Esophagus muscularis mucosa (tissue), 4 donors: ENCODE measurements at regions not wholly inside any gene's neighbourhood (a gene's known extent, or its start where the extent isn't known, plus 50 kb on each side); places are given as distances from the start of the nearest gene placed in this dataset.

Source experiments
- DNase-seq: peaks from one replicate; pipeline ENCODE4 v3.0.0-alpha.2; 2017; ENCODE audit errors: extremely low spot score
- H3K27ac ChIP-seq, 4 donors: fragments of 200-600 bp; sonication (generic); replicated peaks in 1 of 4; 1 replicate in 3 of 4; 2 replicates in 1 of 4; pipeline ENCODE4 v1.5.1; 2016 to 2019; ENCODE audit warnings: mild to moderate bottlenecking in 1 of 4
- H3K27me3 ChIP-seq, 4 donors: fragments of 200-600 bp; sonication (generic); one replicate each; pipeline versions ENCODE4 v1.5.1 to v1.6.0; 2016 to 2019
- H3K36me3 ChIP-seq, 4 donors: fragments of 200-600 bp; sonication (generic); one replicate each; pipeline ENCODE4 v1.5.1; 2016 to 2019
- H3K4me1 ChIP-seq, 4 donors: fragments of 200-600 bp; sonication (generic); one replicate each; pipeline ENCODE4 v1.5.1; 2016 to 2019
- H3K4me3 ChIP-seq, 4 donors: fragments of 200-600 bp; sonication (generic); 1 replicate in 2 of 4; 2 replicates in 2 of 4; pipeline ENCODE4 v1.5.1; 2016 to 2019; ENCODE audit warnings: mild to moderate bottlenecking in 4 of 4, moderate library complexity in 1 of 4
- H3K9me3 ChIP-seq, 4 donors: fragments of 200-600 bp; sonication (generic); 1 replicate in 3 of 4; 2 replicates in 1 of 4; pipeline ENCODE4 v1.5.1; 2016 to 2019
- EP300 ChIP-seq: sonication (generic); formaldehyde crosslinking; IDR thresholded peaks from one replicate; pipeline ENCODE4 v1.6.1; 2017; ENCODE audit warnings: antibody characterized with exemption
- POLR2A ChIP-seq: fragments of 450-650 bp; IDR thresholded peaks from one replicate; pipeline ENCODE4 v1.6.1; 2017; ENCODE audit warnings: antibody characterized with exemption, moderate library complexity, mild to moderate bottlenecking, low read depth
- POLR2AphosphoS5 ChIP-seq, 2 donors: sonication (generic); formaldehyde crosslinking; IDR thresholded peaks; one replicate each; pipeline ENCODE4 v1.6.1; 2017; ENCODE audit warnings: antibody characterized with exemption in 2 of 2
- WGBS: methylation state at CpG from one replicate; pipeline ENCODE4 v1.1.5; 2018; 5-methylcytosine and 5-hydroxymethylcytosine counted together
- intact Hi-C: fragments of 100-400 bp; cut with DNase I; formaldehyde crosslinking; loops from one replicate; pipeline ENCODE4 v1.15.1; 2023
- TF ChIP-seq, protein P1 (sequence below), 3 experiments: fragments of 200-600 bp in 2 of 3; fragments of 450-650 bp in 1 of 3; sonication (generic) in 2 of 3; IDR thresholded peaks; one replicate each; pipeline ENCODE4 v1.5.1; 2017 to 2019; ENCODE audit warnings: antibody characterized with exemption in 3 of 3, mild to moderate bottlenecking in 2 of 3, moderate library complexity in 1 of 3

GRCh38 chr11:36722421-36722820, 124.4 kb upstream of the RAG2 start:
- no peak for TF ChIP-seq EP300
- TF ChIP-seq, protein P1, sequence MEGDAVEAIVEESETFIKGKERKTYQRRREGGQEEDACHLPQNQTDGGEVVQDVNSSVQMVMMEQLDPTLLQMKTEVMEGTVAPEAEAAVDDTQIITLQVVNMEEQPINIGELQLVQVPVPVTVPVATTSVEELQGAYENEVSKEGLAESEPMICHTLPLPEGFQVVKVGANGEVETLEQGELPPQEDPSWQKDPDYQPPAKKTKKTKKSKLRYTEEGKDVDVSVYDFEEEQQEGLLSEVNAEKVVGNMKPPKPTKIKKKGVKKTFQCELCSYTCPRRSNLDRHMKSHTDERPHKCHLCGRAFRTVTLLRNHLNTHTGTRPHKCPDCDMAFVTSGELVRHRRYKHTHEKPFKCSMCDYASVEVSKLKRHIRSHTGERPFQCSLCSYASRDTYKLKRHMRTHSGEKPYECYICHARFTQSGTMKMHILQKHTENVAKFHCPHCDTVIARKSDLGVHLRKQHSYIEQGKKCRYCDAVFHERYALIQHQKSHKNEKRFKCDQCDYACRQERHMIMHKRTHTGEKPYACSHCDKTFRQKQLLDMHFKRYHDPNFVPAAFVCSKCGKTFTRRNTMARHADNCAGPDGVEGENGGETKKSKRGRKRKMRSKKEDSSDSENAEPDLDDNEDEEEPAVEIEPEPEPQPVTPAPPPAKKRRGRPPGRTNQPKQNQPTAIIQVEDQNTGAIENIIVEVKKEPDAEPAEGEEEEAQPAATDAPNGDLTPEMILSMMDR (IDR thresholded peaks at IDR 0.05), result no peak
- TF ChIP-seq POLR2AphosphoS5 (IDR thresholded peaks at IDR 0.05), result no peak
- TF ChIP-seq POLR2A, result no peak
- intact Hi-C loops, result no loop called here
- 87% methylated on average over 2 of the region's 2 CpGs for WGBS
- DNase-seq, result no peak
- Histone ChIP-seq H3K4me3 (no peak overlapping the region), H3K27ac (no peak overlapping the region), H3K4me1 (no peaks in the 10 kb centered on the region), H3K36me3 (no peaks in the 10 kb centered on the region), H3K27me3 (no peaks in the 10 kb centered on the region), H3K9me3 (no peaks in the 10 kb centered on the region)

DNA sequence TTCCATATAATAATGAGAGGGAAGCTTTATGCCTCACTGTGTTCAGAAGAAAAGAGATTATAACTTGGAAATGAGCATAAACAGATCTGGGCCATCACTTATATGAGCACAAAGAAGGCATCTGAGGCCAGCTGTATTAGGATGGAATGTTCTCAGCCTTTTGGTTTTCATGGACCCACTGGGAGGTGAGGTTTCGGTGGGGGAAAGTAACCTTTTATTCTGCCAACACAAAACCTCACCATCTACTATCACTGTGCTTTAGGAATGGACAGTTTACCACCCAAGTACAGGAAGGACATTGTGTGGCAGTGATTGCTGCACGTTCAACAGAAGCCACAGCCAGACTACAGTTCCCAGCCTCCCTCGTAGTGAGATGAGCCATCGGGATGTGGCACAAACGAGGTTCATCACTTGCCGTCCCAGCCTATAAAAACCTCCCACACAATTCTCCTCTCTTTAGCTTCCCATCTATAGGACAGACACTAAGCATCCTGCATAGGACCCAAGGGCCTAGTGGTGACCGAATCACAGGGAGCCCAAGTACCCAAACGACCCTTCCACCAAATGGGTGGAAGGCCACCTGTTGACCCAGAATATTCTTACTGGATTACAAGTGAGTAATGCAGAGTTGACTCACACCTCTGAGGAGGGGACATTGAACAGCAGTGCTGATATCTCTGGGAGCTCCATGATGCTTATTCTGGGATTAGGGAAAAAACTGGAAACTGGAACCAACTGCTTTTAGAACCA, 121.5 kb upstream of the RAG2 start:
- no peaks in the 10 kb centered on the region for H3K27me3 ChIP-seq
- no peaks in the 10 kb centered on the region for H3K9me3 ChIP-seq
- intact Hi-C loops, result no loop called here
- no peak for TF ChIP-seq POLR2A
- no peak for TF ChIP-seq EP300
- TF ChIP-seq POLR2AphosphoS5 (IDR thresholded peaks at IDR 0.05), result no peak
- TF ChIP-seq, protein P1 (IDR thresholded peaks at IDR 0.05), result no peak
- H3K36me3 ChIP-seq, result no peaks in the 10 kb centered on the region
- no peak overlapping the region for H3K4me3 ChIP-seq
- no peak overlapping the region for H3K27ac ChIP-seq
- DNase-seq, result peak; percentile 84
- H3K4me1 ChIP-seq, result no peaks in the 10 kb centered on the region
- 82% methylated on average over 6 of the region's 8 CpGs for WGBS

DNA sequence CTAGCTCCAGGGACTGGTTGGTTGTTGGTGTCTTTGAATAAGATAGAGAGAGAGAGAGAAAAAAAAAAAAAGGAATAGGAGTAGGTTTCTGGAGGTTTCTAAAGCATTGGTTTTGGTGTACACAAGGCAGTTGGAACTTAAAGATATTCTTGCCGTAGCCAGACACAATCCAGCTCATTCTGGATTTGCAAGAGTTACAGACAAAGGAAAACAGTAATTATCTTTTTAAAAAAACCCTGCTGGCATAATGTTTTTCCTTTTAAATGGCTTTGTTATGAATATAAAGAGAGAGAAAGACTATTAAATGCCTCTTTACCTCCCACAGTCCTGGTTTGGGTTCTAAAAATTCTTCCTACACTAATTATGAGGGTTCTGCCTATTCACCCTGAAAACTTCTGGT, 120.4 kb upstream of the RAG2 start:
- DNase-seq, result no peak
- Histone ChIP-seq H3K9me3 (no peaks in the 10 kb centered on the region), H3K27ac (no peak overlapping the region), H3K4me3 (no peak overlapping the region), H3K4me1 (no peaks in the 10 kb centered on the region), H3K27me3 (no peaks in the 10 kb centered on the region), H3K36me3 (no peaks in the 10 kb centered on the region)
- intact Hi-C loops, result no loop called here
- 59% methylated on average over 1 of the region's 1 CpG for WGBS
- TF ChIP-seq POLR2AphosphoS5 (IDR thresholded peaks at IDR 0.05), result no peak
- no peak for TF ChIP-seq POLR2A
- TF ChIP-seq, protein P1 (IDR thresholded peaks at IDR 0.05), result no peak
- no peak for TF ChIP-seq EP300

DNA sequence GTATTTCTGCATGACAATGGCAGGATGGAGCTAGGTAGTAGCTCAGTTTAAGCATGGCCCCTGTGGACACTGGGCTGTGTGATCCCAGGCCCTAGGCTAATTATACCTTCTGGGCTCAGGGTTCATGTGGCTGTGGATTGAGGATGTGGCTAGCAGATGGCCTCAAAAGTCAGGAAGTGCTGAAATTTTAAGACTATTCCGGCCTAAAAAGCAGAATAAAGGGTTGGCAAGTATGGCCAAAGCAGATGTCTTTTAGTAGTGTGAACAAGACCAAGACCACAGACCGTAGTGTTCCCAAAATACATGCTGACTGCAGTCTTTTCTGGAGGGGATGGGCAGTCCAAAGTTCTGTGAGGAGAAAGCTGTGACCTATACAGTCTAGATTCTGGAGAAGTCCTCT, 115.7 kb upstream of the RAG2 start:
- WGBS, result 73% methylated on average over 2 of the region's 2 CpGs
- Histone ChIP-seq H3K27ac (no peak overlapping the region), H3K4me1 (no peaks in the 10 kb centered on the region), H3K27me3 (no peaks in the 10 kb centered on the region), H3K9me3 (no peaks in the 10 kb centered on the region), H3K4me3 (no peak overlapping the region), H3K36me3 (no peaks in the 10 kb centered on the region)
- intact Hi-C loops, result no loop called here
- DNase-seq, result peak; percentile 37
- no peak for TF ChIP-seq EP300
- no peak for TF ChIP-seq POLR2A
- no peak for TF ChIP-seq POLR2AphosphoS5 (IDR thresholded peaks at IDR 0.05)
- TF ChIP-seq, protein P1 (IDR thresholded peaks at IDR 0.05), result no peak
